ENCODE measurements at regions not wholly inside any gene's neighbourhood (a gene's known extent, or its start where the extent isn't known, plus 50 kb on each side); places are given as distances from the start of the nearest gene placed in this dataset.
"Not testable (repeated sequence)": the region's sequence is repeated elsewhere in the genome, so short reads cannot be mapped to it uniquely, and the experiment has no call there.

- DNase-seq (ENCODE audit: low spot score) = no peak
Measured at GRCh38 chr17:33847900-33848299, 407.2 kb upstream of the CCL2 start.

- DNase-seq (ENCODE audit: low spot score) = no peak
Measured at GRCh38 chr17:33848433-33848832, 406.7 kb upstream of the CCL2 start.

DNA sequence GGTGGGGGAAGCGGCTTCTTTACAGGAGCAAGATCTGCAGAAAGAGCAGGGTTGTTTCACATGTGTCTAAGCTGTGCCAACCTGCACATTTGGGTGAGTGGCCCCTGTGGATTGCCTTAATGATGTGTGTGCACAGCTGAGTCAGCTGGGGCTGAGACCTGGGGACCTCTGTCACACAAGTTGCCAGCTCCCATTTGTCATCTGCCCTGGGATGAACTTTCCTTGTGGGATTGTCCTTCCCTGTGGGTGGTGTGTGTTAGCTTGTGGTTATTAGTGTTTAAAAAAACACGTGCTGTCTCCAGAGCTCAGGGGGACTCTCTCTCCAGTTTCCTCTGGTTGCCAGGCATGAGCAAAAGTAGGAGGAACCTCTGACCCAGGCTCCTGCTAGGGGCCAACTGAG lies 400.5 kb upstream of the CCL2 start:
- DNase-seq (ENCODE audit: low spot score) = no peak

DNA sequence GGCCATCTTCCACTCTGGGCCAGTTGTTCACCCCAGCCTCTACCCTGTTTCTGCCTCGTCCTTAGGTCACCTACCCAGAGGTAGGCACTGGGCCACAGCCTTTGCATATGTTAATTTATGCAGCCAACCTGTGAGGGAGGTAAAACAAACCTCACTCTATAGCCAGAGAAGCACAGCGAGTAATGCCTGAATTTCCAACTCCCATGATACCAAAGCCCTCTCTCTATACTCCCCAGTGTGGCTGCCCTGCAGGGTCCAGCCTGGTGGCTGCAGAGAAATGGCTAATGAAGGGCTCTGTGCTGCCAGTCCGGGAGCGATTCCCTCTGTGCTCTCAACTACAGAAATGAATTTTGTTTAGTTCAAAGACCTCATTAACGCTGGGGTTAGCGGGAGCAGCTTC lies 397.0 kb upstream of the CCL2 start:
- DNase-seq (ENCODE audit: low spot score) = no peak

DNA sequence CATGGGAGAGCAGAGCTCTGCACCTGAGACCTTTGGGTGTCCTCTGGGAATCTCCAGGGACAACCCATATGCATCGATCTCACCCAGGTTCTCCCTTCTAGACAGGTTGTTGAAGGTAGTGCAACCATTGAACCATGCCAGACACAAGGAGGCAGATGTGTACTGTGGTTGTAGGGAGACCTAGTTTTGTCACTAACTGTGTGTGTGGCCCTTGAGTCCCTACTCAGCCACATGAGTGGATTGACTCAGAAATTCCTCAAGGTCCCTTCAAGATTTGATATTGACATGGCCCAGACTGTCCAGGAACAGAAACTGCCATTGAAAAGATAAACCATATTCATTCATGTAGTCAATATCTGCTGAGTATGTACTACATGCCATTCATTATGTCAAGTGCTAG lies 396.4 kb upstream of the CCL2 start:
- DNase-seq (ENCODE audit: low spot score) = no peak

GRCh38 chr17:33862772-33863602 lies 392.1 kb upstream of the CCL2 start:
- no peak for DNase-seq (ENCODE audit: low spot score)

GRCh38 chr17:33864758-33865229 lies 390.3 kb upstream of the CCL2 start:
- DNase-seq (ENCODE audit: low spot score) = no peak

- DNase-seq (ENCODE audit: low spot score) = no peak
Measured at GRCh38 chr17:33868899-33869298, 386.2 kb upstream of the CCL2 start.

DNA sequence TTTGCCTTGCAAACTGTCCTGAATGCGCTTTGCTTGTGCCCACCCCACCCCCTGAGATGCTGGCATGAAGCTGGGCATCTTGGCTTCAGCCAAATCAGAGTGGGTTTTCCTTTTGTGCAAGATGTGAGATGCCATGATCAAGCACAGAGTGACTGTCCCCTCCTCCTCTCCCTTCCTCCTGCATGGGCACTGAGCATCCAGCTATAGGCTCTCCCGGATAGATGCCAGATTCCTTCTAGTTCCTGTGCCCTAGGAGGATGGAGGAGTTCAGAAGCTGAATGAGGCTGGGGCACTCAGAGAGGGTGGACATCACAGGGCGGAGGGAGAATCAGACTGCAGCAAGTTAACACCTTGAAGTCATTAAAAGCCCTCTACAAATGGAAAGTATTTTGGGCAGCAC lies 384.1 kb upstream of the CCL2 start:
- DNase-seq (ENCODE audit: low spot score) = no peak

GRCh38 chr17:33871720-33872540 lies 383.2 kb upstream of the CCL2 start:
- no peak for DNase-seq (ENCODE audit: low spot score)

- DNase-seq (ENCODE audit: low spot score) = no peak
Measured at GRCh38 chr17:33873201-33873617, 381.9 kb upstream of the CCL2 start.

DNA sequence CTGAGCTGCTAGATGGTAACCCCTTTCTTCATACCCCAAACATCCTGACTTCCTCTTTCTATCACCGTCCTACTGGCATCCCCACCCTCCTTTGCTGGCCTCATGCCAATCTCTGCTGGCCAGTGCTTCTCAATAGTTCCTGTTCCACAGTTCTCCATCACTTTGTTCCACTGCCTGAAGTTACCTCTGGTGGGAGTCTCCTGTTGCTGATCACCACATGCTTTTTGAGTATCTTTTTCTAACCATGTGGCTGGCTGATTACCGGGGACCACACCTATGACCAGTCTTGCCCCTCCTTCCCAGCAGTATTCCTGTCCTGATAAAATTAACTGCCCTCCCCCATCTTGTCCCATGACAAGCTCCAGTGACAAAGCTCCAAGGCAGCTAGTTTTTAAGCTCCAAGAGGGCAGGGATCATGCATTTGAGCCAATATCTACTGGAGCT lies 380.4 kb upstream of the CCL2 start:
- no peak for DNase-seq (ENCODE audit: low spot score)

GRCh38 chr17:33875973-33876372 lies 379.1 kb upstream of the CCL2 start:
- no peak for DNase-seq (ENCODE audit: low spot score)

DNA sequence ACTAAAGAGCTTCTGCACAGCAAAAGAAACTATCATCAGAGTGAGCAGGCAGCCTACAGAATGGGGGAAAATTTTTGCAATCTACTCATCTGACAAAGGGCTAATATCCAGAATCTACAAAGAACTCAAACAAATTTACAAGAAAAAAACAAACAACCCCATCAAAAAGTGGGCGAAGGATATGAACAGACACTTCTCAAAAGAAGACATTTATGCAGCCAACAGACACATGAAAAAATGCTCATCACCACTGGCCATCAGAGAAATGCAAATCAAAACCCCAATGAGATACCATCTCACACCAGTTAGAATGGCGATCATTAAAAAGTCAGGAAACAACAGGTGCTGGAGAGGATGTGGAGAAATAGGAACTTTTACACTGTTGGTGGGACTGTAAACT lies 372.8 kb upstream of the CCL2 start:
- not testable (repeated sequence) for DNase-seq (ENCODE audit: low spot score)

GRCh38 chr17:33882677-33883076 lies 372.4 kb upstream of the CCL2 start:
- DNase-seq (ENCODE audit: low spot score) = not testable (repeated sequence)

GRCh38 chr17:33888455-33888854 lies 366.6 kb upstream of the CCL2 start:
- no peak for DNase-seq (ENCODE audit: low spot score)

DNA sequence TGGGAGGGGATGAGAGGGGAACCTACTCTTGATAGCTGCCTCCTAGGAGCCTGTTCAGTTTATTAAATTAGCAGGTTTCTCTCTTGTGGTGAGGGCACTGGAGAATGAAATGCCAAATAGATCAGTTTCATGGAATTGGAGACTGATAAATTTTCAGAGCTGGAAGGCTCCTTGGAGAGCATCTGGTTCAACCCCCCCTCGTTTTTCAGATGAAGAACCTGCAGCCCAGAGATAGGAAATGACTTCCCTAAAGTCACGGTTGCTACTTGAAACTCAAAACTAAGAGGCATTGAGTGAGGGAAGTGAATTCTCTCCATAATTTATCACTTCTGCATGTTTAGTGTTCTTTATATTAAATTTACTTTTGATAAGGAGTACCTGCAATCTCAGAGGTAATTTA lies 366.0 kb upstream of the CCL2 start:
- no peak for DNase-seq (ENCODE audit: low spot score)

DNA sequence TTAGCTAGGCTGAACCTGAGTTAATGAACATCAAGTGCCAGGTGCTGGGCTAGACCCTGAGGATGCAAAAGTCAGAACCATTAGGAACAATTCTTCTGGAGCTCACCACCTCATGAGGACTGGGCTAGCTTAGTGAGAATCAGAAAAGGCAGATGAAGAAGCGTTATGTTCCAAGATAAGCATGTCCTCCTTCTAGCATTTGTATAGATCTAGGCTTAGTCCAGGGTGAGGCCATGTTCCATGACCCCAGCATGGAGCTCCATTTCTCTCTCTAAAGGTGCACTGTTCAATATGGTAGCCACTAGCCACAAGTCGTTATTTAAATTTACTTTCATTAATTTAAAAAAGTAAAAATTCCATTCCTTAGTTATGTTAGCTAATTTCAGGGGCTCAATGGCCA lies 365.3 kb upstream of the CCL2 start:
- DNase-seq (ENCODE audit: low spot score) = no peak

GRCh38 chr17:33892717-33893591 lies 362.1 kb upstream of the CCL2 start:
- no peak for DNase-seq (ENCODE audit: low spot score)

DNA sequence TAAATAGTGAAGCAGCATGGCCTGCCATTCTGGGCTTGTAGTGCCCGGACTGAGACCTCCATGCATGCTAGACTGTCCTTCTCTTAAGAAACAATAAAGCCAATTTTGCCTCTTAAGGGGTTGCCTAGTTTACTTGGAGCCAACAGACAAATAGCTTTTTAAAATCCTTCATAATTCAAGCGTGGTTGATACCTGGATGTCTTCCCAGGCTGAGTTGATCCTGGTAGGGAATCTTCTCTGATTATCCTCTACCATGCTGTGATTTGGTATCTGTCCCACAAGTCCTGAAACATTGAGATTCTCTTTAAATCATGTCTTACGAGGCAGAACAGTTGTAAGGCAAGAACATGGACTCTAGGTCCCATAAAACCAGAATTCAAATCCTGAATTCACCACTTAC lies 359.6 kb upstream of the CCL2 start:
- DNase-seq (ENCODE audit: low spot score) = no peak

- no peak for DNase-seq (ENCODE audit: low spot score)
Measured at GRCh38 chr17:33896263-33896662, 358.8 kb upstream of the CCL2 start.

- no peak for DNase-seq (ENCODE audit: low spot score)
Measured at GRCh38 chr17:33901085-33901484, 354.0 kb upstream of the CCL2 start.

Measured in putamen (tissue), 1 donor.